GM06990 (cell line): ENCODE measurements at regions not wholly inside any gene's neighbourhood (a gene's known extent, or its start where the extent isn't known, plus 50 kb on each side); places are given as distances from the start of the nearest gene placed in this dataset.
"Not testable (repeated sequence)": the region's sequence is repeated elsewhere in the genome, so short reads cannot be mapped to it uniquely, and the experiment has no call there.

Source experiments
- DNase-seq: peaks from one replicate; pipeline ENCODE4 v3.0.0-alpha.2; 2011; ENCODE audit not compliant: insufficient read length; ENCODE audit errors: extremely low read depth
- H3K27me3 ChIP-seq: replicated peaks from 2 replicates; pipeline ENCODE4 v1.6.0; 2011; ENCODE audit warnings: low read length; ENCODE audit not compliant: control insufficient read depth, insufficient read depth
- H3K36me3 ChIP-seq: 2 replicates; pipeline ENCODE4 v1.5.1; 2011; ENCODE audit warnings: low read length; ENCODE audit not compliant: control insufficient read depth, insufficient read depth
- H3K4me3 ChIP-seq: replicated peaks from 2 replicates; pipeline ENCODE4 v1.5.1; 2011; ENCODE audit warnings: low read depth, mild to moderate bottlenecking, control low read depth, low read length
- TF ChIP-seq, protein P1 (sequence below): IDR thresholded peaks from 2 replicates; pipeline ENCODE4 v1.5.1; 2011; ENCODE audit warnings: low read length, control low read depth, mild to moderate bottlenecking, inconsistent platforms; ENCODE audit not compliant: insufficient read depth, poor library complexity, severe bottlenecking

DNA sequence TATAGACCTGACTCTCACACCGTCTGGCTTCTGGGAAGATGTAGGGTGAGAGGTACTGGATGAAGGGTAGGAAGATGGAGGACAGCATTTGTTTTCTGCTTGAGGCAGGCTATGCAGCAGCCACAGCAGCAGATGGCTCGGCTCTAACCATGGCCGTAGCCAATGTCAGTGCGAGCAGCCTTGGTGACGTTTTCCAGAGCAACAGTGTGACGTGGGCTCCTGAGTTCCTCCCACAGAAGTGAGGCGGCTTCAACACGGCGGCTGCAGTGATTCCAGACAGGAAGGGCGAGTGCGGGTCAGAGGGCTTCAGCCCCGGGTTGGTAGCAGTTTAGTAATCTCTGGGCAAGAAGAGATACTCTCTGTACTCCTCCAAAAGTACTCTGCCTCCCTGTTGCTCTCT lies 133.0 kb upstream of the MYT1L start:
- Histone ChIP-seq H3K27me3 (no peaks in the 10 kb centered on the region), H3K4me3 (no peak overlapping the region), H3K36me3 (no peaks in the 10 kb centered on the region)
- TF ChIP-seq, protein P1, sequence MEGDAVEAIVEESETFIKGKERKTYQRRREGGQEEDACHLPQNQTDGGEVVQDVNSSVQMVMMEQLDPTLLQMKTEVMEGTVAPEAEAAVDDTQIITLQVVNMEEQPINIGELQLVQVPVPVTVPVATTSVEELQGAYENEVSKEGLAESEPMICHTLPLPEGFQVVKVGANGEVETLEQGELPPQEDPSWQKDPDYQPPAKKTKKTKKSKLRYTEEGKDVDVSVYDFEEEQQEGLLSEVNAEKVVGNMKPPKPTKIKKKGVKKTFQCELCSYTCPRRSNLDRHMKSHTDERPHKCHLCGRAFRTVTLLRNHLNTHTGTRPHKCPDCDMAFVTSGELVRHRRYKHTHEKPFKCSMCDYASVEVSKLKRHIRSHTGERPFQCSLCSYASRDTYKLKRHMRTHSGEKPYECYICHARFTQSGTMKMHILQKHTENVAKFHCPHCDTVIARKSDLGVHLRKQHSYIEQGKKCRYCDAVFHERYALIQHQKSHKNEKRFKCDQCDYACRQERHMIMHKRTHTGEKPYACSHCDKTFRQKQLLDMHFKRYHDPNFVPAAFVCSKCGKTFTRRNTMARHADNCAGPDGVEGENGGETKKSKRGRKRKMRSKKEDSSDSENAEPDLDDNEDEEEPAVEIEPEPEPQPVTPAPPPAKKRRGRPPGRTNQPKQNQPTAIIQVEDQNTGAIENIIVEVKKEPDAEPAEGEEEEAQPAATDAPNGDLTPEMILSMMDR = no peak
- no peak for DNase-seq

DNA sequence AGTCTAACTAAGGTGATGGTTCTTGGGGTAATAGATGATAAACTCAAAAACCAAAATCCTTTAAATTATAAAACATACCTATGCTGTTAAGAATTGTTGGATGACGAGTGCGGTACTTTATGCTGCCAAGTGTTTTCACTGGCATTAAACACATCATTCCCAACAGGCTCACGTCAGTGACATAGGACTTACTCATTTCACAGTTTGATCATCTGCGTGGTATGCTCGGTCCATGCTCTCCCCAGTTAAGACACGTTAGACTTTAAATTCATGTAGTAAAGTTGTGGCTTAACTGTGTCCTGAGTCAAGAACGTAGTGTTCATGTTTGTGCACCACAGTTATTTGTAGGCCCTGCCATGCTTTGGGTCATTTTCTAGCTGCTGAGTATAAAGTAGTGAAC lies 125.6 kb upstream of the MYT1L start:
- DNase-seq = no peak
- Histone ChIP-seq H3K27me3 (no peaks in the 10 kb centered on the region), H3K36me3 (no peaks in the 10 kb centered on the region), H3K4me3 (no peak overlapping the region)
- TF ChIP-seq, protein P1 = no peak

DNA sequence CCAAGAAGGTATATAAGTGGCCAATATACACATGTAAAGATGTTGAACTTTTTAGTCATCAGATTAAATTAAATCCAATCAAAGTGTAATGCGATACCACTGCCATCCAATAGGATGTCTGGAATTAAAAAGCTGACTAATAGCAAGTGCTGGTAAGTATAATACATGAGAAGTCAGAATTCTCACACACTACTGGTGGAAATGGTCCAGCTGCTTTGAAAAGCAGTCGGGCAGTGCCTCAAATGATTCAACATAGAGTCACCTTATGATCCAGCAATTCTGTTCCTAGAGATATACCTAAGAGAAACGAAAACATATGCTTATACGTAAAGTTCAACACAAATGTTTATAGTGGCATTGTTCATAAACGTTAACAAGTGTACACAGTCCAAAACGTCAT lies 124.1 kb upstream of the MYT1L start:
- TF ChIP-seq, protein P1 = no peak
- Histone ChIP-seq H3K36me3 (no peaks in the 10 kb centered on the region), H3K4me3 (no peak overlapping the region), H3K27me3 (no peaks in the 10 kb centered on the region)
- DNase-seq = no peak

DNA sequence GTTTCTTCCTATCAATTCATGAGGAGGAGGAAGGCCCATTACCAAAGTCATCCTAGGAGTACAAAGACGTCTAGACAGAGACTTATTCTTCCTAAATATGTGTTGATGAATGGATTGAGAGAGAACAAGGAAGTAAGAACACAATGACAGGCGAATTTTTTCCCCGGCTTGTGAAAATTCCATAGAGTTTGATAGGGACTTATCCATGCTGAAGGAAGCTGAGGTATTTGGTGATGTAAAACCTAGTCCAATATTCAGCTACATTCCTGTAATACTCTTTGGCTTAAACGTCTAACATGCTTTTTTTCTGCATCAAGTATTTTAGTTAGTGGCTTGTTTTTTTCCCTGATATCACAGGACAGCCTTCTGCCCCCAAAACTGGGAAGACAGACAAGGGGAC lies 121.9 kb upstream of the MYT1L start:
- TF ChIP-seq, protein P1 = no peak
- DNase-seq = no peak

DNA sequence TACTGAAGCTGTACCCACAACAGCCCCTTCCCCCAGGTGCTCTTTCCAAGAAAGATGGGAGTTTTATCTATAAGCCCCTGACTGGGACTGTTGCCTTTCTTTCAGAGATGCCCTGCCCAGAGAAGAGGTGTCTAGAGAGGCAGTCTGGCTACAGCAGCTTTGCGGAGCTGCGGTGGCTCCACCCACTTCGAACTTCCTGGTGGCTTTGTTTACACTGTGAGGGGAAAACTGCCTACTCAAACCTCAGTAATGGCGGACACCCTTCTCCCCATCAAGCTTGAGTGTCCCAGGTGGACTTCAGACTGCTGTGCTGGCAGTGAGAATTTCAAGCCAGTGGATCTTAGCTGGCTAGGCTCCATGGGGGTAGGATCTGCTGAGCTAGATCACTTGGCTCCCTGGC lies 120.2 kb upstream of the MYT1L start:
- H3K27me3 ChIP-seq, H3K4me3 ChIP-seq, H3K36me3 ChIP-seq, DNase-seq: not testable (repeated sequence)

More for the DNA sequence above, 121.9 kb upstream of the MYT1L start:
- no peak overlapping the region for H3K4me3 ChIP-seq
- no peaks in the 10 kb centered on the region for H3K36me3 ChIP-seq
- H3K27me3 ChIP-seq = no peaks in the 10 kb centered on the region

DNA sequence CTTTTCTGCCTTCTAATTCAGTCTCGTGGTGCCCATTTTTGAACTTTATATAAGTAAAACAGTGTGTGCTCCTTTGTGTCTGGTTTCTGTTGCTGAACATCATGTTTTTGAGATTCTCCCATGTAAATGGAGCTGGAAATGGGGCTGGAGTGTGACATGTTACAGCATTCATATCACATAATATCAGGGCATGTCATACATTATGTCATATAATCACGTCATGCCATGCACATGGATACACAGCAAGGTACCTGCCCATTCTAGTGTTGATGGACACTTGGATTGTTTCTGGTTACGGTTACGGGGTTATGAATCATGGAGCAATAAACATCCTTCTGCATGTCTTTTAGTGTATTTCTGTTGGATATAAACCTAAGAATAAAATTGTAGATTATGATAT lies 117.1 kb upstream of the MYT1L start:
- TF ChIP-seq, protein P1 = no peak
- H3K4me3 ChIP-seq = no peak overlapping the region
- no peaks in the 10 kb centered on the region for H3K36me3 ChIP-seq
- DNase-seq = no peak
- H3K27me3 ChIP-seq = no peaks in the 10 kb centered on the region

DNA sequence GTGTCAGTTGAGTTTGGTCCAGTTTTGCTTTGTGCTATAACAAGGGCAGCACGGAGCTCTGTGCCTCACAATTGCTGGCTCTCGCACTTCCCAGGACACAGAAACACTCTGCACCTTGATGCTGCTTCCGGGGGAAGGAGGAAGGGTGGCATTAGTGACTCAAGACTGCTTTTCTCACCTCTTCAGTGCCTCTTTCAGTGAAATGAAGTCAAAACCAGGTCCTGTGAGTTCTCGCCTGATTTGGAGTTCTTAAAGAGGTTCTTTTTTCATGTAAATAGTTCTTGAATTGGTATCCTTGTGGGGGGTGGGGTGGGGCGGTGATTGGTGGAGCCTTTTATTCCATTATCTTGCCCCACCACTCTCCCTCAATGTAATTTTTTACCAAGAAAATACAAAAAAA lies 91.5 kb upstream of the MYT1L start:
- TF ChIP-seq, protein P1 = no peak
- Histone ChIP-seq H3K4me3 (no peak overlapping the region), H3K36me3 (no peaks in the 10 kb centered on the region), H3K27me3 (no peaks in the 10 kb centered on the region)
- no peak for DNase-seq
